NCI-H69 (cell line): ENCODE measurements at regions not wholly inside any gene's neighbourhood (a gene's known extent, or its start where the extent isn't known, plus 50 kb on each side); places are given as distances from the start of the nearest gene placed in this dataset.

Experiments used
- DNase-seq: peaks from one replicate; lab custom pipeline; 2025; lab: John Stamatoyannopoulos, UW

- DNase-seq: no peak
Measured at GRCh38 chr6:120096696-120097260, 747.2 kb upstream of the MAN1A1 start.

GRCh38 chr6:120083186-120083585, 733.6 kb upstream of the MAN1A1 start:
- DNase-seq: no peak

- peak; percentile 92 for DNase-seq
Measured at GRCh38 chr6:120077489-120077888, 727.9 kb upstream of the MAN1A1 start.

DNA sequence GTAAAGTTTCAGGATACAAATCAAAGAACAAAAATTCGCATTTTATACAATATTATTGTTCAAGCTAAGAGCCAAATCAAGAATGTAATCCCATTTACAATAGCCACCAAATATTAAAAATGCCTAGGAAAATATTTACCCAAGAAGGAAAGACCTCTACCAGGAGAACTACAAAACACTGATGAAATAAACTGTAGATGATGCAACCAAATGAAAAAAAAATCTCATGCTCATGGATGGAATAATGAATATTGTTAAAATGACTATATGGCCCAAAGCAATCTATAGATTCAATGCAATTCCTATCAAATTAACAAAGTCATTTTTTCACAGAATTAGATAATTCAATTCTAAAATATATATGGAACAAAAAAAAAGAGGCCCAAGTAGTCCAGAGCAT, 708.8 kb upstream of the MAN1A1 start:
- no peak for DNase-seq

DNA sequence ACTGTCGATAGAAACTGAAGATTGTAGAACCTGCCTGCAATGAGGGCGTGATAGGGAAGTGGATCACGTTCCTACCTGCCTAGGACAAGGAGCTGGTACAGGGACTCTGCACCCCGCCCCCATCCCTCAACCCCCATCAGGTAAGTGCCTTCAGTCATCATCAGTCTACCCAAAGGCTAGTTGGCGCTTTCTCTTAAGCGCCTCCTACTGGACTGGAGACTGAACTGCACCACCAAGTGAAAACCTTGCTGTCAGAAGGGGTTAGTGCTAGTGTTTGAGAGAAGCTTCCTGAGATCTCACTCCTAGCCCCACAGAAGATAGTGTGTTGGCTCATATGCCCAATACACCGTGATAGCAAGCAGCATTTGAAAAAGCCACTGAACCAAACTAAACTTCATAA, 706.5 kb upstream of the MAN1A1 start:
- DNase-seq: peak; percentile 11

DNA sequence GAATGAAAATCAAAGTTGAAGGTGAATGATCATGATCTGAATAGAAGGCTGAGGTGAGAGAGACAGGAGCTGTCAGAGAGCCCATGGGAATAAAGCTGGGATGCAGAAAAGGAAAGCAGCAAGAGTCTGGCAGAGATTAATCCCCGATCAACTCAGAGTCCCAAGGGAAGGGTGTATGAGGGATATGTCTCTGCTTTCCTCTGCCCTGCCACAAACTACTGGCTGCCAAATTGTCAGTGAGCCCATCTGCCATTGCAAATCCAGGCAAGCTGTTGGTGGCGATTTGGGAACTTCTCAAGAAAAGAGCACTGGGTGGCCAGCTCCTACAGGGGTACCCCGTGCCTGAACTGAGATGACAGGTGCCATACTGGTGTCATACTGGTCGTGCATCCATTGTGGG, 705.5 kb upstream of the MAN1A1 start:
- peak; percentile 29 for DNase-seq

DNA sequence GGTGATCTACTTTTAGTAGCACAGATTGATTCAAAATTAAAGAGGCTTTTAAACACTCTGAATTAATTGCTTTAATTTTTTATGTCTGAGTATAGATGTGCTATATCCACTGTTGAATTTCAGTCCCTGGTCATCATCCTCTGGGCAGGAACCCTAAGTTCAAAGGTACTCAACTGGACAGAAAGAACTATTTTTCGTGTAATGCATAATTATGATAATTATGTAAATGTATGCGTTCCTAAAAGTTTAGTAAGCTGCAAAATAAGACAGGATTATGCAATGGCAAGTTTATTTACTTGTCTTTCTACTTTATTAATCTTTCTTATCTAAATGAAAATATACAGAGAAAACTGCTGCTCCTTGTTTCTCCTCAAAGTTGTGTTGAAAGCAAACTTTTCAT, 690.1 kb upstream of the MAN1A1 start:
- no peak for DNase-seq

DNA sequence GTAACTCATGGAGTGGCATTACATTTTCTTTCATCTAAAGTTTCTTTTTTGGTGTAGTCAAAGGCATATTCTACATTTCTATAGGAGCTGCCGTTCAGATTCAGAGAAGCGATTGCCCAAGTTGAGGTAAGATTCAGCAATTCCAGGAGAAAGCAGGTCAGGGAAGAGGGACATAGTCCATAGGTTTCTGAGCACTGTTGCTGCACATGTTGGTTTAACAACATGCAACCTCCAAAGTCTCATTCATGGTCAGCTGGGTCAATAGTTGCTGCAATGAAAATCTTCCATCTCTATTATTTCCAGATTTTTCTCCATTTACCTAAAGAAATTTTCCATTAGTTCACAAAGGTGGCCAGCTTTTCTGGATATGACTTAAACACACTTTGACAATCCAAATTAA, 682.3 kb upstream of the MAN1A1 start:
- no peak for DNase-seq

- DNase-seq: no peak
Measured at GRCh38 chr6:120026791-120027190, 677.2 kb upstream of the MAN1A1 start.

- no peak for DNase-seq
Measured at GRCh38 chr6:120010075-120010474, 660.5 kb upstream of the MAN1A1 start.

DNA sequence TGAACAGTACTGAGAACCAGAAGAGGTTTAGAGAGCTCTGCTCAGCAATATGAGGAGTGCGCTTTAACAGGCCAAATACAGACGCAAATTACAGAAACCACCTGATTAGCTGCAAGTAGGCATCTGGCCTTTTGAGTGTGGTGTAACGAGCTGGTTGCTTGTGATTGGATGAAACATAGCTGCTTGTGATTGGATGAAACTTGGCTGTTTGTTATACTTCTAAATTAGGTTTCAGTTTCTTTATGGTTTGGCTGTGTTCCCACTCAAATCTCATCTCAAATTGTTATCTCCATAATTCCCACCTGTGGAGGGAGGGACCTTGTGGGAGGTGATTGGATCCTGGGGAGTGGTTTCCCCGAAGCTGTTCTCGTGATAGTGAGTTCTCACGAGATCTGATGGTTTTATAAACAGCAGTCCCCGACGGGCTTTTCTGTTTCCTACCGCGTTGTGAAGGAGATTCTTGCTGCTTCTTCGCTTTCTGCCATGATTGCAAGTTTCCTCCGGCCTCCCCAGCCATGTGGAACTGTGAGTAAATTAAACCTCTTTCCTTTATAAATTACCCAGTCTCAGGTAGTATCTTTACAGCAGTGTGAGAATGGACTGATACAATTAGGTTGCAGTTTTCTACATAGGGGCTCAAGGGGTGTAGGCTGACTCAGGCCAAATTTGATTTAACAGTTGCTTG, 655.9 kb upstream of the MAN1A1 start:
- DNase-seq: peak; percentile 96

- no peak for DNase-seq
Measured at GRCh38 chr6:119986934-119987549, 637.5 kb upstream of the MAN1A1 start.

DNA sequence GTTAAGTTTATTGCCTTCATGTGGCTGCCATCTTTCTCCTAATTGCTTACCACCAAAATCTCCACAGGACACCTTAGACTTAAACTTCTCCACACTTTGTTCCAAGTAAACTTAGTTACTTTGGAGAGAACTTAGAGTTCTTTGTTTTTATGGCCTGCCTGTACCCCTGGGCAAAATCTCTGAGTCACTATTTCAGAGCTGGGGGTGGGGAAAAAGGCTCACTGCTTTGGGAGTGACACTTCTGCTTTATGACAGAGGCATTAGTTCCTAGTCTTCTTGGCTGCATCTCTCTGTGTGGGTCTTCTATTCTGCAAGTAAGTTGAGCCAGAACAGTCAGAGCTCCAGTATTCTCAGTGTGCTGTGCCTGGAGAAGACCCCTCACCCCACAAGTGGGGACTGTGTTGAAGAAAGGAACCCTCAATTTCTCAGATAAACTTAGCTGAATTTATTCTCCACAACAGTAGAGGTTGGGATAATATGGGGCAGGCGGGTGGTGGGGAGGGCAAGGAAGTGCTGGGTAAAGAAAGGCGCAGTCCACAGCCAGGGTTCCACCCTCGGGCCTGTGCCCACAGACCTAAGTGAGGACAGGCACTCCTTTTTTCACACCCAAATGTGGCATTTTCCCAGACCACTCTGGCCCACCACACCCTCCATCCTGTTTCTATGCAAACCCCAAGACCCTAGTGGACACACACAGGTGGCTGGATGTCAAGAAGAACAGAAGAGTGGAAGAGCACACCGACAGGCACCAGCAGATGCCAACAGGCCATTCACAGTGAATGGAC, 636.6 kb upstream of the MAN1A1 start:
- DNase-seq: no peak

GRCh38 chr6:119980802-119981201, 631.2 kb upstream of the MAN1A1 start:
- no peak for DNase-seq

DNA sequence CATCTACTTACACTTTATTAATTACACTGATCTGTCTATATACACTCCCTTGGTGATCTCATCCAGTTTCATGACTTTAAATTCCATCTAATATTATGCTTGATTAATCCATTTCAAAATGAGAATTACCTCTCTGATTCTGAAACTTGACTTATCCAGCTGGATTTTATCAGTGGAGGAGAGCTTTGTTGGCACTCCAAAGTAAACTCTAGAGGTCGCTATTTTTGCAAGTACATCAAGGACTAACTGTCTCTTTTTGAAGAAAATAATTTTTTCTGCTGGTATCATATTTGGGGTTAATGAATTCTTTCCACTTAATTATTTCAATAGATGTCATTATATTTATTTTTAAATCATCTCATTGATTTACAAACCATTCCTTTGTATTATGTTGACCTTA, 630.3 kb upstream of the MAN1A1 start:
- peak; percentile 64 for DNase-seq

- peak; percentile 50 for DNase-seq
Measured at GRCh38 chr6:119978274-119978889, 628.8 kb upstream of the MAN1A1 start.

DNA sequence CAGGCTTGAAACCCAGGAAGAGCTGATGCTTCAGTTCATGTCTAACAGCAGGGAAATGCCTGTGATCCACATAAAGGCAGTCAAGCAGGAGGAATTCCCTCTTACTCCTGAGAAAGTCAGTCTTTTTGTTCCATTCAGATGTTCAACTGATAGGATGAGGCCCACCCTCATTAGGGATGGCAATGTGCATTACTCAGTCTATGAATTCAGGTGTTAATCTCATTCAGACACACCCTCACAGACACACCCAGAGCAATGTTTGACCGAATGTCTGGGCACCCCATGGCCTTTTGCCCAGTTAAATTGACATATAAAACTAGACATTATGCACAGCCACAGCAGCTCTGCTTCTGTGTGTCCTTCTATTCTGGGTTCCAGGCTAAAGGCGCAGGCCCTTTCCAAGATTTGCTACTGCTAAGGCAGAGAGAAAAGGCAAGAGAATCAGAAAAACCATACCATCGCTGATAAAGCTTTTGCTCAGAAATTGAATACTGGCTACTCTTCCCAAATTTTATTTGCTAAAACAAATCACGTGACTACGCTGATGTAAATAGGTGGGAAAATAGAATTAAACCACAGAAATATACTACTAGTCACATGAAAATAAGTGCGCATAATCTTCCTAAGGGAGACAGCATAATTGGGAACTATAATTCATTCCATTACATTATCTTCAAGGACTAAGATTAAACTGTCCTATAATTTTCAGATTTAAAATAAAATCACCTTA, 625.0 kb upstream of the MAN1A1 start:
- peak; percentile 8 for DNase-seq

DNA sequence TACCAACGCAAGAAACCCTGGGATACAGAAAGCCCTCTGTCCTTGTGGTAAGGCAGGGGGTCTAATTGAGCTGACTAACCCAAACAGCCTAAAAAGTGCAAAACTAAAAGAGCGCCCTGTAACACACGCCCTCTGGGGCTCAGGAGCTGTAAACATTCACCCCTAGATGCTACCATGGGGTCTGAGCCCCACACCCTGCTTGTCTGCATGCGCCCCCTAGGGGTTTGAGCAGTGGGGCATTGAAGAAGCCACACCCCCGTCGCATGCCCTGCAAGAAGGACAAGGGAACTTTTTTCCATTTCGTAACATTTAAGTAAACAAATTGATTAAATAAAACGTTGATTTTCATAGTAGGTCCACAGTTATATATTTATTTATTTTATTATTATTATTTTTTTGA, 616.9 kb upstream of the MAN1A1 start:
- DNase-seq: peak; percentile 58

GRCh38 chr6:119965900-119966299, 616.3 kb upstream of the MAN1A1 start:
- DNase-seq: no peak

- no peak for DNase-seq
Measured at GRCh38 chr6:119965008-119965407, 615.4 kb upstream of the MAN1A1 start.

DNA sequence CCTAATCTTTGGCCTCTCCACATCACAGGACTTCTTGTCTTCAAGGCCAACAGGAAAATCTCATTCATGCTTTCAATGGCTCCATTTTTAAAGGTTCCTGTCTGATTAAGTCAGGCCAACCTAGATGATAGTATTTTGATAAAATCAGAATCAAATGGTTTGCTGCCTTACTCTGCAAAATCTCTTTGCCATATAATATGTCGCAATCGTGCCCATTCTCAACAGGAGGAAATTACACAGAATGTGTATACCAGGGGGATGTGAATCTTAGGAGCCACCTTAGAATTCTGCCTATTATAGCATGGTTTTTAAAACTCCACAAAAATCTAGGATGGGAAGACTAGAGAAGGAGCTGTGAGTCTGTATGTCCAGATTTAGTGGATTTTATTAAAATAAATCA, 612.9 kb upstream of the MAN1A1 start:
- no peak for DNase-seq

DNA sequence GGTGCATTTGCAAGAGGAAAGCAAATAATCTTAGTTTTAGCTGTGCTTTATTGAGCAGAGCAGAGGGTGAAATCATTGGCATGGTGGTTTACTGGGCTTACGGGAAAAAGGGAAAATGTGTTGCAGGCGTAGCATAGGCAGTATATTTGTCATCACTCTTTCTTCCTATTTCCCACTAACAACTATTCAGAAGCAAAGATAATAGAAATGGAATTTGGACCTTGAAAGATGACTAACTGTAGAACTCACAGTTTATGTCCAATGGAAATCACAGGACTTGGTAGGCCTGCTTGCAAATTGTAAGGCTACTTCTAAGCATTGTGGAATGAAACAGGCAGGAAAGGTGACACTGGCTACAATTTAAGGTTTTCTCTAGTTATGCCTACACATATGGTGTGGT, 611.9 kb upstream of the MAN1A1 start:
- no peak for DNase-seq
